Activated T-cell treated with anti-CD3 and anti-CD28 coated beads for 4 hours (primary cell): ENCODE measurements at regions not wholly inside any gene's neighbourhood (a gene's known extent, or its start where the extent isn't known, plus 50 kb on each side); places are given as distances from the start of the nearest gene placed in this dataset.
"Not testable (repeated sequence)": the region's sequence is repeated elsewhere in the genome, so short reads cannot be mapped to it uniquely, and the experiment has no call there.

ENCODE experiments used
- DNase-seq: peaks from one replicate; pipeline ENCODE4 v3.0.0-alpha.2; 2020

DNA sequence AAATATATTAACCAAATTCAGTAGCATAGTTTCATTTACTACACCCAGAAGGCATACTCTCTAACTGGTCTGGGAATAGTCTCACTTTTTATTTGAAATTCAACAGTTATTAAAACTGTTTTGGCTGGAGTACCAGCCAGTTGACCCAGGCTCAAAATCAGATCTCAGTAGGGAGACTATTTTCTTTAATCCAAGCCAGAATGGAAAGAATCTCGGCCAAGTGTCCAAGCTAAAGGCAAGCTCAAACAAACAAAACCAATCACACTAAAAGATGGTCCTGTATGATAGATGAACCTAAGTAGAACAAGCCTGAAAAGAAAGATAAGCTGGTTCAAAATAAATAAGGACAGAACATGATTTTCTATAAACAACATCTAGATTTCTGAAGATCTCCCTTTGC lies 259.6 kb upstream of the POM121L12 start:
- DNase-seq = no peak

GRCh38 chr7:52771177-52771576 lies 264.3 kb upstream of the POM121L12 start:
- DNase-seq = no peak

DNA sequence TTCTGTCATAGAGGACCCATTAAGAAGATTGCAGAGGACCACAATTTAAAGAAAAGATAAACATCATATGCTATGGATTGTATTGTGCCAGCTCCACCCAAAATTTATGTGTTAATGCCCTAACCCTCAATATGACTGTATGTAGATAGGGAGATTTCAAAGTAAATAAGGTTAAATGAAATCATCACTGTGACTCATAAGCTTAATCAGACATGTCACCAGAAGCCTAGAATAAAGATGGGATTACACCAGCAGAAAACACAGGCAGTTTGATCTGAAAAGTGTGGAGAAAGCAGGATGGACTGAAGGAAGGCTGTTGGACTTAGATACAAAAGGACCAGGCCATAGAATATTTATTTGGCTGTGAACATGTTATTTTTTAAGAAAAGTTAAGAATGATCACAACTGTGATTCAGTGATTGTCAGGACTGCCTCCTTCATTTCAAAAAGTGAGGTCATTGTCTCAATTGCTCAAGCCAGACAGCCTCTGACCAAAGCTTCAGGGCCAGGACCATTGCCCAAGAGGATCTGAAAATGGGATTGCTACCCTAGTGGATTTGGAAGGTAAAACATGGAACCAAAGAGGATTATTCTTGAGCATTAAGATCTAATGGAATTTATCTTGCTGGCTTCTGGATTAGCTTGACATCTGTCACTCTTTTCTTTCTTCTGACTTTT lies 270.8 kb upstream of the POM121L12 start:
- DNase-seq = no peak

- DNase-seq = no peak
Observed at GRCh38 chr7:52758356-52758755, 277.1 kb upstream of the POM121L12 start.

DNA sequence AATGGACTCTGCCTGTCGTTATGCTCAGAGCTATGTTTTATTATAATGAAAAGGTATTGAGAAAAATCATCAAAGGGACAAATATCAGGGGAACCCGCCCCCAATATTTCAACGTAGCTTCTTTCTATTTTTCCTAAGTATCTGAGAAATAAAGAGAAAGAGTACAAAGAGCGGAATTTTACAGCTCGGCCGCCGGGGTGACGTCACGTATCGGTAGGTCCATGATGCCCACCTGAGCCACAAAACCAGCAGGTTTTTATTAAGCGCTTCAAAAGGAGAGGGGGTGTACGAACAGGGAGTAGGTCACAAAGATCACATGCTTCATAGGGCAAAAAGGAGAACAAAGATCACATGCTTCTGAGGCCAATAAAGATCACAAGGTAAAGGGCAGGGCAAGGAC lies 281.6 kb upstream of the POM121L12 start:
- DNase-seq = no peak

- DNase-seq = no peak
Observed at GRCh38 chr7:52752891-52753290, 282.5 kb upstream of the POM121L12 start.

- no peak for DNase-seq
Observed at GRCh38 chr7:52749880-52750279, 285.6 kb upstream of the POM121L12 start.

DNA sequence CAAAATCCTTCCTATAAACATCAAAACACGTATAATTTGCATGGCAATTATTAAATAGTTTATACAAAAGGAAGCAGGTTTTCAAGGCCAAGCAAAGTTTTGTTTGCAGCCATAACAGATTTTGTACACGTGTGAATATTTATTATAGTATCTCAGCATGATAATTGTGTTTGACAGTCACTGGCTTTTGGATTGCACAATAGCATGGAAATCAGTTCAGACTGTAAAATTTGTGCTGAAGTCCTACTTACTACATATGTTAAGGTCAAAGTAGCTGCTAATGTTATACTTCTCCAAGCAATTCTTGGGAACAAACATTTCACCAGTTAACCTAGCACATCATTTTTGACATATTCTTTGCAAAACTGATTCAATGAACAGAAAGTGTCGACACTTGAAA lies 287.6 kb upstream of the POM121L12 start:
- no peak for DNase-seq

DNA sequence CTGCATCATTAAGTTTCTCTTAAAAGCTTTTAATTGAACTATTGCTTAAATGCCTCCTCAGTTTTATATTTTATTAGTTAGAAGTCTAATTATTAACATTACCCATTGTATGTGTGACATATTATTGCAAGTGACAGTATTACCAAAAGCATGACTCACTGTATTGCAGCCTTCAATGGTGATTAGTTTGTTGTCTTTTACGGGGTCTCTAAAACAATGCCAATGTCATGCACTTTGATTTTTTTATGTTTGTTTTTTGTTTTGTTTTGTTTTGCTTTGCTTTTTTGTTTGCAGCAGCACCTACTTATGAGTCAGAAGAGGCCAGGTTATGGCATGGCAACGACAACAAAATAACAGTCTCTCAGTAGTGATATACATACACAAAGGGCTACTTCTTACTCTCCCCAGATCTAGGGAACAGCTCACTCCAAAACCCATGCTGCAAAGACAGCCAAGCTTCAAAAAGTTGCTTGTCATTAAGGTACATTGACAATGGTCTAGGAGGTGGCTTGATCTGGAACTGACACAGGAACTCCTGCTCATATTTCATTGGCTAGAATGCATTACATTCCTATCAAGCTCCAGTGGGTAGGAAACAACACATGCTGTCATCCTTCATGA lies 293.7 kb upstream of the POM121L12 start:
- no peak for DNase-seq

GRCh38 chr7:52735656-52736055 lies 299.8 kb upstream of the POM121L12 start:
- no peak for DNase-seq

- DNase-seq = not testable (repeated sequence)
Observed at GRCh38 chr7:52728683-52729082, 306.8 kb upstream of the POM121L12 start.

GRCh38 chr7:52727632-52728031 lies 307.8 kb upstream of the POM121L12 start:
- no peak for DNase-seq

GRCh38 chr7:52726986-52727385 lies 308.4 kb upstream of the POM121L12 start:
- DNase-seq = no peak

DNA sequence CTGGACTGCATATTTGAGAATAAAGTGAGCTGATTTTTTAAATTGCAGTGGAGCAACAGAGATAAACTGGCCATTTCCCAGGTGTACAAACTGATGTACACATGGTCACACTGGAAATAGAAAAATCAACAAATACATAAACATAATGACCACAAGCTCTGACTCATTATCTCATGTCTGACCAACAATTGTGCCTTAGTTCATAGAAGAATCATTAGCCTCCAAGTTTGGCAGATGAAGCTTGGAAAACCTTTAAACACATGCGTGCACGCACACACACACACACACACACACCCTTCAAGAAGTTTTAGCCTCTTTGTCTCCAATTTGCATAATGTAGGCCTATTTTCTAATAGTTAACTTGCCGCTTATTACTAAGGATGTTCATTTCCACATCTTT lies 308.9 kb upstream of the POM121L12 start:
- DNase-seq = no peak

- no peak for DNase-seq
Observed at GRCh38 chr7:52723606-52724005, 311.8 kb upstream of the POM121L12 start.

- DNase-seq = no peak
Observed at GRCh38 chr7:52720856-52721255, 314.6 kb upstream of the POM121L12 start.

DNA sequence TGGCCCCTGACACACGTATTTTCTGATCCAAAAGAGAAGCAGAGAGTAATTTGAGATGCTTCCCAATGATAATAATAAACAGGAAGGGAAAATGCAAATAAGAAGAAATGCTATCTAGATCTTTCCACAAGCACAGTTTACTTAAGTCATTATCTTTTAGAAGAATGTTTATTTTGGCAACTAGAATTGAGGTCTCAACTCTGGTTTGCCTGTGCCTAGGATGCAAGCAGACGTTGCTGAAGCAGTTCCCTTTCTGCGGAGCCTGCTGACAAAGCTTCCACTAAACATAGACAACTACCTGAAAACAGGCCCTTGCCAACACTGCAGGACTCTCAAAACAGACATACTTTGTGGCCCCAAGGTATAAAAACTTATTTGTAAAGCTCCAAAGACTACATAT lies 315.8 kb upstream of the POM121L12 start:
- DNase-seq = no peak

DNA sequence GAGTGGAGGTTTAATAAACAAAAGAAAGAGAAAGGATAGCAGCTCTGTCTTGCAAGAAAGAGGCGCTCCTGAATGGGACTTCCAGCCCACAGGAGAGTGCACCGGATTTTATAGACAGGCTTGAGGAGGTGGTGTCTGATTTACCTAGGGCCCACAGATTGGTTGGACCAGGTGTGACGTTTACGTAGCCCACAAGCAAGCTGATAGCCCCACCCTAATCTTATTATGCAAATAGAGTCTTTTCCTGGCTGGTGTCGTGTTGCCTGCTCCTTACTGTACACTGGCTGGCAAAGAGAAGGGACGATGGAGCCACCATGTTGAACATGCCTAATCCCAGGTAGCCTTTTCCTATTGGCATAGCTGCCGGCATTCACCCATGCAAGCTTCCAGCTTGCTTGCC lies 319.7 kb upstream of the POM121L12 start:
- no peak for DNase-seq

GRCh38 chr7:52712938-52713337 lies 322.5 kb upstream of the POM121L12 start:
- no peak for DNase-seq

GRCh38 chr7:52711951-52712350 lies 323.5 kb upstream of the POM121L12 start:
- no peak for DNase-seq

- no peak for DNase-seq
Observed at GRCh38 chr7:52708846-52709245, 326.6 kb upstream of the POM121L12 start.

DNA sequence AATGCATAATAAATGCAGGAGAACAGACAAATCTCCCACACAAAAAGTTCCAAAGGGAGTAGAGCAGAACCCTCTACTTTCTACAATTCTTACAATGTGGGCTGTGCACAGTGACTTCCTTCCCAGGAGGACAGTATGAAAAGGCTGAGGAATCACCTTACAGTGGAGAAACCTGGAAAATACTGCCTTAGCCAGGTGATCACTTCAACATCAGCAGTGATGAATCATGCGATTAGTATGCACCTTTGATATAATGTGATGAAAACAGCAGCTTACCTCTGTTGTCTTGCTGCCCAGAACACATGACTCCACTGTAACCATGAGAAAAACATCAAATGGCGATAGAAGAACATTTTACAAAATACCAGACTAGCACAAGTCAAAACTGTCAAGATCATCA lies 329.7 kb upstream of the POM121L12 start:
- no peak for DNase-seq

DNA sequence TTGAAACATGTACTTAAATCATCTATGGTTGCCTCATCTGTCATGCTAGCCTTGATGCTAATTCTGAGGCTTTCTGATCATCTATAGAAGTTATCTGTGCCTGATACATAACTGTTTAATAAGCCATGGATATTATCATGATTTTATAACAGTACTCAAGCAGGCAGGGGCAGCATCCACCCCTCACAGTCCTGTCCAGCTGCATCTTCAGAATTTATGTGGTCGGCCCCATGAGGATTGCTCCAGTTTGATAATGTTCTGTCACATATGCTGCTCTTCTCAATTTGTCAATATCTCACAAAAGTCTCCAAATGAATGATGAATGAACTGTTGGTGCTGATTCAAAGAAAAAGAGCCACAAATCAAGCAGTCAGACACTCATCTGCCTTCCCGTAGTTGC lies 335.1 kb upstream of the POM121L12 start:
- no peak for DNase-seq

- no peak for DNase-seq
Observed at GRCh38 chr7:52695973-52696595, 339.3 kb upstream of the POM121L12 start.

DNA sequence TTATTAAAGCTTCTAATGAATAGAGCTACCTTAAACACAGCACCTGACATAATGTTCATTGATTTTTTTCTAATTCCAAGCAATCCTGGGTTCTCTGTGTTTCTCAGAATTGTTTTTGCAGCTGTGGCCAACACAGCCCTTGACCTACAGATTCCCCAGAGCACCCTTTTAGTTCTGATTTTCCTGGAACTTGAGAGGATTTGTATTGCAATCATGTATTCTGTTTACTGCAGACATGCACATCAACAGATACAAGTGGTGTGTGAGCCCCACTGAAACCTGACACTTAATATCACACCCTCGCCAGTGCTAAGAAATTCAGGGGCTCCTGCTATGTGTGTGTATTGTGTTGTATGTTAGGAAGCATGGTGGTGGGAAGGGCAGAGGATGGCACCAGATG lies 344.2 kb upstream of the POM121L12 start:
- no peak for DNase-seq
